GM08714 (cell line): ENCODE measurements at regions not wholly inside any gene's neighbourhood (a gene's known extent, or its start where the extent isn't known, plus 50 kb on each side); places are given as distances from the start of the nearest gene placed in this dataset.
"Not testable (repeated sequence)": the region's sequence is repeated elsewhere in the genome, so short reads cannot be mapped to it uniquely, and the experiment has no call there.

Experiments
- H3K4me3 ChIP-seq: fragments of 200-500 bp; sonication (Bioruptor generic); 2 replicates; pipeline ENCODE4 v1.5.1; 2014; ENCODE audit warnings: mild to moderate bottlenecking, low read length, inconsistent platforms
- ZNF274 ChIP-seq: IDR thresholded peaks from 2 replicates; pipeline ENCODE4 v1.6.1; 2012; ENCODE audit warnings: mild to moderate bottlenecking, low read depth, low read length

- no peak overlapping the region for H3K4me3 ChIP-seq
- TF ChIP-seq ZNF274, result no peak
These were observed 366.5 kb upstream of the KLF6 start for GRCh38 chr10:4151466-4151865.

GRCh38 chr10:4150676-4151075, 365.7 kb upstream of the KLF6 start:
- H3K4me3 ChIP-seq, result no peak overlapping the region
- TF ChIP-seq ZNF274, result no peak

- not testable (repeated sequence) for H3K4me3 ChIP-seq
These were observed 364.5 kb upstream of the KLF6 start for GRCh38 chr10:4149460-4149859.

- TF ChIP-seq ZNF274, result no peak
- H3K4me3 ChIP-seq, result no peak overlapping the region
These were observed 362.2 kb upstream of the KLF6 start for GRCh38 chr10:4147245-4147644.

GRCh38 chr10:4144817-4145216, 359.8 kb upstream of the KLF6 start:
- TF ChIP-seq ZNF274, result no peak

GRCh38 chr10:4141471-4141870, 356.5 kb upstream of the KLF6 start:
- H3K4me3 ChIP-seq, result no peak overlapping the region
- no peak for TF ChIP-seq ZNF274

More at GRCh38 chr10:4144817-4145216, 359.8 kb upstream of the KLF6 start:
- no peak overlapping the region for H3K4me3 ChIP-seq

- TF ChIP-seq ZNF274, result no peak
- H3K4me3 ChIP-seq, result no peak overlapping the region
These were observed 353.2 kb upstream of the KLF6 start for GRCh38 chr10:4138146-4138721.

GRCh38 chr10:4137299-4137698, 352.3 kb upstream of the KLF6 start:
- no peak for TF ChIP-seq ZNF274
- no peak overlapping the region for H3K4me3 ChIP-seq

GRCh38 chr10:4136121-4136520, 351.1 kb upstream of the KLF6 start:
- H3K4me3 ChIP-seq, result no peak overlapping the region
- TF ChIP-seq ZNF274, result no peak

- TF ChIP-seq ZNF274, result no peak
- no peak overlapping the region for H3K4me3 ChIP-seq
These were observed 347.2 kb upstream of the KLF6 start for GRCh38 chr10:4132216-4132556.

- no peak for TF ChIP-seq ZNF274
- H3K4me3 ChIP-seq, result no peak overlapping the region
These were observed 346.6 kb upstream of the KLF6 start for GRCh38 chr10:4131407-4132215.

- H3K4me3 ChIP-seq, result no peak overlapping the region; the same call in 1 of the 2 replicates
- TF ChIP-seq ZNF274, result no peak
These were observed 345.7 kb upstream of the KLF6 start for GRCh38 chr10:4130685-4131084.

GRCh38 chr10:4129866-4130477, 345.0 kb upstream of the KLF6 start:
- TF ChIP-seq ZNF274, result no peak
- no peak overlapping the region for H3K4me3 ChIP-seq

- no peak overlapping the region for H3K4me3 ChIP-seq
- no peak for TF ChIP-seq ZNF274
These were observed 342.7 kb upstream of the KLF6 start for GRCh38 chr10:4127518-4128315.
